Liver (tissue), 7 donors: ENCODE measurements at regions not wholly inside any gene's neighbourhood (a gene's known extent, or its start where the extent isn't known, plus 50 kb on each side); places are given as distances from the start of the nearest gene placed in this dataset.

Experiments
- DNase-seq: peaks from one replicate; pipeline ENCODE4 v3.0.0-alpha.2; 2017; ENCODE audit warnings: low spot score
- H3K27ac ChIP-seq, 2 donors: one replicate each; pipeline ENCODE4 v1.7.0; 2013; ENCODE audit warnings: inconsistent platforms in 2 of 2, low read length in 2 of 2, control low read depth in 1 of 2, low read depth in 1 of 2, mild to moderate bottlenecking in 1 of 2
- H3K27me3 ChIP-seq, 4 donors: one replicate each; pipeline versions ENCODE4 v1.6.1 to v1.7.0; 2013; ENCODE audit warnings: low read length in 3 of 4, inconsistent platforms in 1 of 4, mild to moderate bottlenecking in 1 of 4, moderate library complexity in 1 of 4; ENCODE audit not compliant: control insufficient read depth in 4 of 4, insufficient read depth in 4 of 4
- H3K36me3 ChIP-seq, 4 donors: one replicate each; pipeline versions ENCODE4 v1.6.1 to v1.7.0; 2013; ENCODE audit warnings: low read length in 3 of 4, mild to moderate bottlenecking in 3 of 4, low read depth in 1 of 4, moderate library complexity in 1 of 4; ENCODE audit not compliant: control insufficient read depth in 4 of 4, insufficient read depth in 3 of 4
- H3K4me1 ChIP-seq, 4 donors: one replicate each; pipeline versions ENCODE4 v1.6.1 to v1.7.0; 2013; ENCODE audit warnings: low read length in 3 of 4, mild to moderate bottlenecking in 3 of 4, moderate library complexity in 1 of 4; ENCODE audit not compliant: control insufficient read depth in 4 of 4, insufficient read depth in 4 of 4
- H3K4me3 ChIP-seq, 3 donors: one replicate each; pipeline versions ENCODE4 v1.6.1 to v1.7.0; 2013; ENCODE audit warnings: low read length in 3 of 3, control low read depth in 1 of 3, low read depth in 1 of 3, mild to moderate bottlenecking in 1 of 3
- H3K9ac ChIP-seq, 2 donors: one replicate each; pipeline ENCODE4 v1.7.0; 2013; ENCODE audit warnings: low read length in 2 of 2, mild to moderate bottlenecking in 2 of 2, moderate library complexity in 2 of 2, control low read depth in 1 of 2, low read depth in 1 of 2
- H3K9me3 ChIP-seq, 4 donors: one replicate each; pipeline versions ENCODE4 v1.6.1 to v1.7.0; 2013; ENCODE audit warnings: low read length in 3 of 4; ENCODE audit not compliant: control insufficient read depth in 4 of 4
- ATF3 ChIP-seq: IDR thresholded peaks from 2 replicates; pipeline ENCODE4 v1.6.1; 2016; ENCODE audit warnings: antibody characterized with exemption
- EGR1 ChIP-seq, 2 donors: IDR thresholded peaks; 2 replicates each; pipeline ENCODE4 v1.6.1; 2016 to 2018; ENCODE audit warnings: antibody characterized with exemption in 2 of 2, low read depth in 2 of 2
- FOXA1 ChIP-seq: IDR thresholded peaks from 2 replicates; pipeline ENCODE4 v1.6.1; 2016; ENCODE audit warnings: antibody characterized with exemption
- GABPA ChIP-seq, 2 donors: IDR thresholded peaks in 1 of 2; conservative IDR thresholded peaks in 1 of 2; 2 replicates each; pipeline ENCODE4 v1.6.1; 2016; ENCODE audit warnings: antibody characterized with exemption in 2 of 2, mild to moderate bottlenecking in 1 of 2, moderate library complexity in 1 of 2
- HNF4A ChIP-seq, 2 donors: conservative IDR thresholded peaks; 2 replicates each; pipeline ENCODE4 v1.6.1; 2016; ENCODE audit warnings: antibody characterized with exemption in 2 of 2, mild to moderate bottlenecking in 2 of 2
- HNF4G ChIP-seq: IDR thresholded peaks from 2 replicates; pipeline ENCODE4 v1.6.1; 2016; ENCODE audit warnings: antibody characterized with exemption
- JUND ChIP-seq, 2 donors: IDR thresholded peaks; 2 replicates each; pipeline ENCODE4 v1.6.1; 2016; ENCODE audit warnings: antibody characterized with exemption in 2 of 2
- MAX ChIP-seq: IDR thresholded peaks from 2 replicates; pipeline ENCODE4 v1.6.1; 2016; ENCODE audit warnings: antibody characterized with exemption
- NR2F2 ChIP-seq: IDR thresholded peaks from 2 replicates; pipeline ENCODE4 v1.6.1; 2016; ENCODE audit warnings: antibody characterized with exemption
- RAD21 ChIP-seq, 2 donors: IDR thresholded peaks; 2 replicates each; pipeline ENCODE4 v1.6.1; 2016; ENCODE audit warnings: antibody characterized with exemption in 2 of 2, mild to moderate bottlenecking in 2 of 2
- REST ChIP-seq: IDR thresholded peaks from 2 replicates; pipeline ENCODE4 v1.6.1; 2016; ENCODE audit warnings: antibody characterized with exemption, mild to moderate bottlenecking
- RXRA ChIP-seq, 2 donors: IDR thresholded peaks; 2 replicates each; pipeline ENCODE4 v1.6.1; 2017 to 2018; ENCODE audit warnings: antibody characterized with exemption in 2 of 2, mild to moderate bottlenecking in 1 of 2
- SP1 ChIP-seq: IDR thresholded peaks from 2 replicates; pipeline ENCODE4 v1.6.1; 2018; ENCODE audit warnings: antibody characterized with exemption, mild to moderate bottlenecking
- TAF1 ChIP-seq: conservative IDR thresholded peaks from 2 replicates; pipeline ENCODE4 v1.6.1; 2016; ENCODE audit warnings: antibody characterized with exemption, mild to moderate bottlenecking
- ZBTB33 ChIP-seq: IDR thresholded peaks from 2 replicates; pipeline ENCODE4 v1.6.1; 2016; ENCODE audit warnings: antibody characterized with exemption
- WGBS: extraction: QIAGEN DNeasy Blood & Tissue Kit; methylation state at CpG from one replicate; pipeline ENCODE4 v1.1.7; 2013; 5-methylcytosine and 5-hydroxymethylcytosine counted together
- donor health status: healthy.
- donor health status: healthy.
- donor health status: healthy.
- donor health status: healthy.

- H3K27me3 ChIP-seq = no peaks in the 10 kb centered on the region
- WGBS = 78% methylated on average over 5 of the region's 5 CpGs
- TF ChIP-seq REST (no peak), TAF1 (no peak), NR2F2 (no peak), SP1 (no peak), RXRA (IDR thresholded peaks at IDR 0.05) (no peak), EGR1 (IDR thresholded peaks at IDR 0.05; ENCODE audit: low read depth in 2 of 2) (no peak), GABPA (IDR thresholded peaks at IDR 0.05 in 1 of 2, conservative IDR thresholded peaks at IDR 0.05 in 1 of 2) (no peak), FOXA1 (no peak), RAD21 (IDR thresholded peaks at IDR 0.05) (no peak), ATF3 (no peak), HNF4G (no peak), HNF4A (conservative IDR thresholded peaks at IDR 0.05) (no peak)
- H3K9ac ChIP-seq = no peak overlapping the region
- H3K27ac ChIP-seq = no peak overlapping the region
- H3K36me3 ChIP-seq = no peaks in the 10 kb centered on the region
- no peak for DNase-seq
- H3K9me3 ChIP-seq = no peaks in the 10 kb centered on the region
- H3K4me1 ChIP-seq = no peaks in the 10 kb centered on the region
- no peak overlapping the region for H3K4me3 ChIP-seq
Measured at GRCh38 chr10:112880633-112881530, 69.2 kb upstream of the TCF7L2 start.

GRCh38 chr10:112883360-112884178 is 66.5 kb upstream of the TCF7L2 start:
- H3K9ac ChIP-seq = no peak overlapping the region
- H3K27me3 ChIP-seq = no peaks in the 10 kb centered on the region
- no peaks in the 10 kb centered on the region for H3K36me3 ChIP-seq
- no peaks in the 10 kb centered on the region for H3K9me3 ChIP-seq
- TF ChIP-seq NR2F2 (no peak), SP1 (no peak), REST (no peak), JUND (IDR thresholded peaks at IDR 0.05) (no peak), ZBTB33 (no peak), RAD21 (IDR thresholded peaks at IDR 0.05) (no peak), RXRA (IDR thresholded peaks at IDR 0.05) (no peak), GABPA (IDR thresholded peaks at IDR 0.05 in 1 of 2, conservative IDR thresholded peaks at IDR 0.05 in 1 of 2) (no peak), MAX (no peak)
- no peak overlapping the region for H3K27ac ChIP-seq
- no peak for DNase-seq
- no peak overlapping the region for H3K4me3 ChIP-seq
- no peaks in the 10 kb centered on the region for H3K4me1 ChIP-seq
- WGBS = 92% methylated on average over 5 of the region's 5 CpGs
